Epidermal melanocyte (primary cell): ENCODE measurements at regions not wholly inside any gene's neighbourhood (a gene's known extent, or its start where the extent isn't known, plus 50 kb on each side); places are given as distances from the start of the nearest gene placed in this dataset.

Source experiments
- DNase-seq: peaks from one replicate; pipeline ENCODE4 v3.0.0; 2011; ENCODE audit warnings: low spot score; ENCODE audit not compliant: insufficient read length

DNA sequence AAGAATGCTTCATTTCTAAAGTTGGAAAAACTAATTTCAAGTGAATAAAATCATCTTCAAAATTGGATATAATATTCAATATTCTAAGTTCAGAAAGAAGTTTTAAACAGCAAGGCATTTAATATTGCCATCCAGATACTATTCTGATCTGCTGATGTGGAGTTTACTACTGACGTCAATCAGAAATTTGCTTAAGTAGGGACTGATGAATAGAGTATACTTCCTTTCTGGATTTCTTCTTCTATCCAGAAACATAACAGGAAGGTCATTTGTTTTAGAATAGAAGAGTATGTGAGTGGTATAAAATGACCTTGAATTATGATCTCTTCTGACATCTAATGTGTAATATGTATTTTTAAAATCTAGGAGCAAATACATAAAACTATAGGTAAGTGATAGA lies 308.1 kb upstream of the ADGRL2 start:
- no peak for DNase-seq

- no peak for DNase-seq
Observed at GRCh38 chr1:81490614-81491013, 310.1 kb upstream of the ADGRL2 start.

GRCh38 chr1:81489372-81489934 lies 311.3 kb upstream of the ADGRL2 start:
- DNase-seq: no peak

DNA sequence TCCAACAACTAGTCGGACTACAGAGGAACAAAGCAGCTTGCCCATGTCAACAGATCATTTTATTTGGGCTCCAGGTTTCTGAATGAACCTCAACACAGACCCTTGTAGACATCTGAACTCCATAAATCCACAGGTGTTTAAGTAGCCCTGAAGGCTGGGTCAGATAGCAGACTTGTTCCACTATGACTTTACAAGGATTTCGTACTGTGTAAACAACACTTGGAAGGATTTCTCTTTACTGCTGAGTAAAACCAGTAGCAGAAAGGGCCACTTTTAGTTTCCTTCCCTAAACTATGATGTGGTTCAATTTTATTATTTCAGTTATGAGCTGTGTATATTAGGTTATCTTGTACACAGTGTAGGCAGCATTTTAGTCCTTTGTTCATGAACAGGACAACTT lies 316.4 kb upstream of the ADGRL2 start:
- DNase-seq: no peak

- DNase-seq: no peak
Observed at GRCh38 chr1:81478219-81478618, 322.5 kb upstream of the ADGRL2 start.

DNA sequence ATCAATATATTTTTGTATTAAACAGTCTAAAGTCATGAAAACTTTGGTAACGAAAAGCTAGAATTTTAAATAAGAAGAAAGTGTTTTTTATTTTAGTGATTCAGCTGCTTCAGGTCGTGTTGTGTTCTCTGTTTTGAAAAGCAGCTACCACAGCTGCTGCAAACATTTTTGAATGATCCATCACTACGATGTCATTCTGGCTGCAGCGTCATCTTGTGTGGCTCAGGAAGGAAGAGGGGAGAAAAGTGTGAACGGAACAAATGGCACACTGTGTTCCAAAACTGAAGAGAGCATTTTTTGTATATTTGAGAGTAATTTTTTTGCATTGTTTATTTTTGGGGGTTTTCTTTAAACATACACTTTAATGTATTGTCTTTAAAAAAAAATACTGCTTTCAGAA lies 323.0 kb upstream of the ADGRL2 start:
- no peak for DNase-seq

DNA sequence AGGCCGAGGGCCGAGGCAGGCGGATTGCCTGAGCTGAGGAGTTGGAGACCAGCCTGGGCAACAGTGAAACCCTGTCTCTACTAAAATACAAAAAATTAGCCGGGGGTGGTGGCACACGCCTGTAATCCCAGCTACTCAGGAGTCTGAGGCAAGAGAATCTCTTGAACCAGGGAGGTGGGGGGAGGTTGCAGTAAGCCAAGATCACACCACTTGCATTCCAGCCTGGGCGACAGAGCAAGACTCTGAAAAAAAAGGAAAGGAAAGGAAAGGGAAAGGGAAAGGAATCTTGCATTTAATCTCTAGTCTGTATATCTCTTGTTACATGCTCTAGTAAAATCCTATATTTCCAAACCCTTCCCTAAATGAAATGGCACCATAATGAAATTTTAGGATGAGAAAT lies 328.3 kb upstream of the ADGRL2 start:
- DNase-seq: no peak

DNA sequence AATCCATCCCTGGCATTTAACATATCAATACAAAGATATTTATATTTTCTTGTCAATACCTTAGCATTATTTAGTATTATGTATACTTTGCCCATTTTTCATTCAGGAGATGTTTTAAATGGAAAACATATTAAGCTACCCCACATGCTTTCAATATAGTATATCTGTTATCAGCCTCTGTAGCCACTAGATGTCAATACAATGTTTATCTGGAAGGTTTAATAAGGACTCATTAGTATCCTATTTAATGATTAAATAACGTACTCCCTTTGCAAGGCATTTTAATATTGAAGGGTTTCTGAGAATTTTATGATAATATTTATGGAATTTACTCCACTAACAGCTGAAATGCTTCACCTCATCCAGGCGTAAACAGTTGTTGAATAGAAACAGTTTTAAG lies 329.5 kb upstream of the ADGRL2 start:
- no peak for DNase-seq

GRCh38 chr1:81470275-81470674 lies 330.5 kb upstream of the ADGRL2 start:
- no peak for DNase-seq

DNA sequence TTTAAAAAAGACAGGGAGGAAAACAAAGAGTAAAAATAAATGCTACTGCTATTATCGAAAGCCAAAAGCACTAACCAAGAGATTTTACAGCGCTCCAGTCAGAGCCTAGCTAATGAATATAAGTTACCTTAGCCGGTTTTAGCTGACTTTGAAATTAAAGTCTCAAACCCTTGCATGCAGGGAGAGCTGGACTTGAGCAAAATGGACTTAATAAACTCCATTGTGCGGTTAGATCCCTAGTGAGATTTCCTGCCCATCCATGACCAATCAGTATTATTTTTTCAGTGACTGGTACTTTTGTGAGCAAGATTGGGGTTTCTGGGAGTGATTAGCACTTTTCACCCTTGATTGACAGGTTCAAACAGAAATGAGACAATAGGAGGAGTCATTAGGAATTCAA lies 333.4 kb upstream of the ADGRL2 start:
- no peak for DNase-seq

GRCh38 chr1:81466961-81467360 lies 333.8 kb upstream of the ADGRL2 start:
- DNase-seq: no peak

DNA sequence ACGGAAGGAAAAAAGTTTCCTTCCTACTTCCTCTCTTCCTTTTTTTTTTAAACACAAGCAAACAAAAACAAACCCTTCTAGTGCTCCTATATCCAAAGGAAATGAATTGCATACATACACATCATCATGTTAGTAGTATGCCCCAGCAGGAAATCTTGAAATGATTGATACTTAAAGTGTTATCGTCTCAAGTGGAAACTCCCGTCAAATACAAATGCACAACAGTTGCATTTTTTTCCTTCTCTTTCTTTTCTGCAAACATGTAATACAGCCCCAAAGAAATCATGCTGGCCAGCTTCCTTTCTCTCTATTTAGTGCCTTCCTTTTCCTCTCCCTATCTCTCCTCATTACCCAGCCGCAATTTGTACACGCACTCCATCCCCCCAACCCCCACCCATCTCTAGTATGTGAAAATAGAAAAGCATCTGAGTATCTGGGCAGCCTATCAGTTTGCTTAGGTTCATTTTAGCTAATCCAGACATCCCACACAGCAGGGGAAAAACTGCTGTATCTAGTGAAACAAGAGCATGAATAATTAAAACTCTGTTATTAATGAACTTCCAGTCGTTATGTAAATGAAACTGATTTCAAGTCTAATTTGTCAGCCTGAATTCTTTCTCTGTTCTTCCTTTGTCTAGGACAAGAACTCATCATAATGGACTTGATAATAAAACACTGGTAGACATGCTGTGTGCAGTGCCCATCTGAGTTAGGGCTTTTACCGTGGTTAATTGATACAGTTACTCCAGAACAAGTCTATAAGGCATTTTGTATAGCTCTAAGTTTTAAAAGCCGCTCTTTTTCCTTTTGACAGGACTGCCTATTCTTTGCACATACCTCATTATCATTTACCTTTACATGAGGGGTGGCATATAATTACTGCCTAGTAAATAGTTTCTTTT lies 336.5 kb upstream of the ADGRL2 start:
- no peak for DNase-seq

DNA sequence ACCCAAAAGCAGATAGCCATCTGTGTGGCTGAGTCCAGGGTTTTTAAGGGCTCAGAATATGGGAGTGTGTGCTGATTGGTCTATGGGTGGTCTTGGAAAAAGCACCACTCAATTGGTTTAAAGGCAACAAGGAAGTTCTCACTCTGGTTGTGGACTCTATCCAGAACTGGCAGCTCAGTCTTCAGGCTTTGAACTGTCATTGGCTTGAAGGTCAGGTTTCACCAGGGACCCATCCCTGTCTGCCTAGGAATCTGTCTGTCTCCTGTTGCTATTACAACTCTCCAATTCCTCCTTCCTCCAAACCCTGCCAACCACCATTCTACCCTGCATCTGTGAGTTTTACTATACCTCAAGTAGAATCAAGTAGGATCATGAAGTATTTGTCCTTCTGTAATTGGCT lies 341.7 kb upstream of the ADGRL2 start:
- DNase-seq: no peak

GRCh38 chr1:81458186-81458585 lies 342.5 kb upstream of the ADGRL2 start:
- no peak for DNase-seq

- DNase-seq: no peak
Observed at GRCh38 chr1:81455481-81455880, 345.3 kb upstream of the ADGRL2 start.

DNA sequence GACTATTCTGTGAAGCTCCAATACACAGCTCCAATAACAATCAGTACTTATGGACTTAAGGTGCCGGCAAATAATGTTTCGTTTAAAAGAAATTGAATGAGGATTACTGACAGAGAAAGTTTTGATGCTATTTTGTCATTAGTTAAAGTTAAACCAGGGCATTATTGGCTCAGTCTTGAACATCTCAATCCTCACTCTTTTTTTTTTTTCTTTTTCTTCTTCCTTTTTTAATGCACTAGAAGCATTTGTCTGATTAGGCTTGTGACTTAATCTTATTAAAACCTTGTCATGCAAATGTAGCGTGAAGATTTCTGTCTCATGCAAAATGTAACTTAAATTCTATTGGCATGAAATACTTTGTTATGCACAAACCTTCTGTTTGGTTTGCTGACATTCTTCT lies 346.8 kb upstream of the ADGRL2 start:
- no peak for DNase-seq

DNA sequence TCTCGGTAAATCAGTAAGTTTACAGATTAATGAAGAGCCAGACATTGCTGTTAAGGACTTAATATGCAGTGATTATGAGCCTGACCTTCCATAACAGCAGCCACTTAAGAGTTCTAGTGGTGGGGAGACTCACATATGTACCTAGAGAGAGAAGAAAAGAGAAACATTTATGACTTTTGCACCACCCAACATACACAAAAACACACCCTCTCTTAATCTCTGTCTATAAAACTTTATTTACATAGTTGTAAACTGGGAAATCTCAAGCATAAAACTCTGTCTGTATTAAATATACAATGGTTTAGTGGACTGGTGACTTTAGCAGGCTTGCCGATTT lies 347.4 kb upstream of the ADGRL2 start:
- no peak for DNase-seq

- DNase-seq: no peak
Observed at GRCh38 chr1:81452693-81453366, 347.9 kb upstream of the ADGRL2 start.

GRCh38 chr1:81449786-81450185 lies 350.9 kb upstream of the ADGRL2 start:
- no peak for DNase-seq

DNA sequence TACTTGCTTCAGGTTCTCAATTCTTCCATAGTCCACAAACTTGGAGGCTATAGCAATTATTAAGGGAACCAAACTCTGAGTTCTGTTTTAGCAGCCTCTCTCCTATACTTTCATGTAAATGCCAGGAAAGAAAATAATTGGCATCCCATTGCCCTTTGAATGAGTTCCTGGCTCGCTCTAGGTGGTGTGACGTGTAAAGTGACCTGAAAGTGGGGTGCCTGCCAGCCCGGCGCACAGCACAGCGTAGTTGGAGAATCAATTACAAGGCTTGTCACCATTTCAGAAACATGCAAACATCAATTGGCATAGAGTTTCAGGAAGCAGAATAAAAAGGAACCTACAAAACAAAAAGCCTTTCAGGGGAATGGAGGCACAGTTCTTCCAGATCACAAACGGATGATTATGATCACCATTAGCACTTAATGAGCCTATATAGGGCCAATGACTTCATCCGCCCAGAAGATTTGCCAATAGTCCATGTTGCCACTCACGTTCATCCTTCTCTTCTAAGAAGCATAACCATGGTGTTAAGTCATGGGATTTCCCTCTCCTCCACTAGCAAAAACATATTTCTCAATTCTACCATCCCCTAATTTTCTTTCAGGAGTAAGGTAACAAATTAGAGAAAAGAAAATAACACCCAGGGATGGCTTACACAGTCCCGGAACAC lies 354.6 kb upstream of the ADGRL2 start:
- DNase-seq: no peak

- DNase-seq: no peak
Observed at GRCh38 chr1:81443288-81443687, 357.4 kb upstream of the ADGRL2 start.
